Tibial artery (tissue), 4 donors: ENCODE measurements at regions not wholly inside any gene's neighbourhood (a gene's known extent, or its start where the extent isn't known, plus 50 kb on each side); places are given as distances from the start of the nearest gene placed in this dataset.

Source experiments
- DNase-seq, 2 donors: peaks; one replicate each; pipeline ENCODE4 v3.0.0-alpha.2; 2019
- H3K27ac ChIP-seq, 2 donors: fragments of 200-600 bp; sonication (generic) in 1 of 2; 1 replicate in 1 of 2; 2 replicates in 1 of 2; pipeline ENCODE4 v1.5.1; 2018 to 2019; ENCODE audit warnings: mild to moderate bottlenecking in 1 of 2
- H3K27me3 ChIP-seq, 2 donors: fragments of 200-600 bp; sonication (generic) in 1 of 2; one replicate each; pipeline versions ENCODE4 v1.5.1 to v1.6.0; 2016 to 2019
- H3K36me3 ChIP-seq, 3 donors: fragments of 200-600 bp; sonication (generic) in 2 of 3; one replicate each; pipeline ENCODE4 v1.5.1; 2016 to 2019; ENCODE audit warnings: mild to moderate bottlenecking in 2 of 3
- H3K4me1 ChIP-seq, 4 donors: fragments of 200-600 bp; sonication (generic) in 2 of 4; 1 replicate in 3 of 4; 2 replicates in 1 of 4; pipeline ENCODE4 v1.5.1; 2016 to 2019
- H3K4me3 ChIP-seq, 2 donors: fragments of 200-600 bp; sonication (generic) in 1 of 2; 1 replicate in 1 of 2; 2 replicates in 1 of 2; pipeline ENCODE4 v1.5.1; 2018 to 2019; ENCODE audit warnings: mild to moderate bottlenecking in 2 of 2
- H3K9me3 ChIP-seq, 3 donors: fragments of 200-600 bp; sonication (generic) in 1 of 3; one replicate each; pipeline ENCODE4 v1.5.1; 2016 to 2019
- intact Hi-C: fragments of 100-400 bp; cut with DNase I; formaldehyde crosslinking; loops from one replicate; pipeline ENCODE4 v1.15.0; 2023; ENCODE audit warnings: low total_unique reads
- TF ChIP-seq, protein P1 (sequence below), 2 experiments: fragments of 200-600 bp in 1 of 2; fragments of 450-650 bp in 1 of 2; IDR thresholded peaks; one replicate each; pipeline ENCODE4 v1.5.1; 2017 to 2019; ENCODE audit warnings: antibody characterized with exemption in 2 of 2, mild to moderate bottlenecking in 1 of 2, moderate library complexity in 1 of 2

DNA sequence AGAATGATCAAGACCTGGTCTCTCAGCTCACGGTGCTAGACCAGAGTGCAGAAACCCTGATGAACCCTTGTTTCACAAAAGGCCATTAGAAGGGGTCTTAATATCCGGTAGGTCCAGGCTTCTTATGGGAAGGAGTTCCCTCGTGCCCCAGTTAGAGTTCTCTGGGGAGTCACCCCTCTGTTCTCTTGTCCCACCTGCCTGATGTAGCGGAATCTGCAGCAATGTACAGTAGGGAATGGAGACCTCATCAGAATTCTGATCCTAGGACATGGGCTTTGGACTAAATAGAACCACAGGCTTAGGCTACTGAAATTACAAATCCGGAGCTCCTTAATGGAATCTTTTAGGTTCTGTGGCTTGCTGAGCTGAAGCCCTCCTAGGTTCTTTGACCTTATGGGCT lies 243.6 kb upstream of the IRX2 start:
- no peak for DNase-seq
- H3K27ac ChIP-seq = no peak overlapping the region
- TF ChIP-seq, protein P1, sequence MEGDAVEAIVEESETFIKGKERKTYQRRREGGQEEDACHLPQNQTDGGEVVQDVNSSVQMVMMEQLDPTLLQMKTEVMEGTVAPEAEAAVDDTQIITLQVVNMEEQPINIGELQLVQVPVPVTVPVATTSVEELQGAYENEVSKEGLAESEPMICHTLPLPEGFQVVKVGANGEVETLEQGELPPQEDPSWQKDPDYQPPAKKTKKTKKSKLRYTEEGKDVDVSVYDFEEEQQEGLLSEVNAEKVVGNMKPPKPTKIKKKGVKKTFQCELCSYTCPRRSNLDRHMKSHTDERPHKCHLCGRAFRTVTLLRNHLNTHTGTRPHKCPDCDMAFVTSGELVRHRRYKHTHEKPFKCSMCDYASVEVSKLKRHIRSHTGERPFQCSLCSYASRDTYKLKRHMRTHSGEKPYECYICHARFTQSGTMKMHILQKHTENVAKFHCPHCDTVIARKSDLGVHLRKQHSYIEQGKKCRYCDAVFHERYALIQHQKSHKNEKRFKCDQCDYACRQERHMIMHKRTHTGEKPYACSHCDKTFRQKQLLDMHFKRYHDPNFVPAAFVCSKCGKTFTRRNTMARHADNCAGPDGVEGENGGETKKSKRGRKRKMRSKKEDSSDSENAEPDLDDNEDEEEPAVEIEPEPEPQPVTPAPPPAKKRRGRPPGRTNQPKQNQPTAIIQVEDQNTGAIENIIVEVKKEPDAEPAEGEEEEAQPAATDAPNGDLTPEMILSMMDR (IDR thresholded peaks at IDR 0.05) = no peak
- no peaks in the 10 kb centered on the region for H3K36me3 ChIP-seq
- no peak overlapping the region for H3K4me3 ChIP-seq
- H3K4me1 ChIP-seq = no peaks in the 10 kb centered on the region
- intact Hi-C loops = no loop called here
- H3K9me3 ChIP-seq = no peaks in the 10 kb centered on the region
- no peaks in the 10 kb centered on the region for H3K27me3 ChIP-seq

DNA sequence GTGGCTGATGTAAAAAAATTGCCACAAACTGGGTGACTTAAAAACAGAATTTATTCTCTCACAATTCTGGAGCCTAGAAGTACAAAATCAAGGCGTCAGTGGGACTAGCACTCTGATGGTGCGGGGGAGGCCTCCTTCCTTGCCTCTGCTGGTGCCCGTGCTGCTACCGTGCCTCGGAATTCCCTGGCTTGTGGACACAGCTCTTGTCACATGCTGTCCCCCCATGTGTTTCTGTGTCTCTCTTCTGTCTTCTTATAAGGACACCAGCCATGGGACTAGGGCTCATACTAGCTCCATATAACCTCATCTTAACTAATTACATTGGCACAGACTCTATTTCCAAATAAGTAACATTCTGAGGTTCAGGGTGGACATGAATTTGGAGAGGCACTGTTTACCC lies 242.3 kb upstream of the IRX2 start:
- no peak overlapping the region for H3K4me3 ChIP-seq
- DNase-seq = no peak
- H3K27ac ChIP-seq = no peak overlapping the region
- no peaks in the 10 kb centered on the region for H3K4me1 ChIP-seq
- TF ChIP-seq, protein P1 (IDR thresholded peaks at IDR 0.05) = no peak
- H3K9me3 ChIP-seq = no peaks in the 10 kb centered on the region
- intact Hi-C loops = no loop called here
- no peaks in the 10 kb centered on the region for H3K36me3 ChIP-seq
- H3K27me3 ChIP-seq = no peaks in the 10 kb centered on the region

DNA sequence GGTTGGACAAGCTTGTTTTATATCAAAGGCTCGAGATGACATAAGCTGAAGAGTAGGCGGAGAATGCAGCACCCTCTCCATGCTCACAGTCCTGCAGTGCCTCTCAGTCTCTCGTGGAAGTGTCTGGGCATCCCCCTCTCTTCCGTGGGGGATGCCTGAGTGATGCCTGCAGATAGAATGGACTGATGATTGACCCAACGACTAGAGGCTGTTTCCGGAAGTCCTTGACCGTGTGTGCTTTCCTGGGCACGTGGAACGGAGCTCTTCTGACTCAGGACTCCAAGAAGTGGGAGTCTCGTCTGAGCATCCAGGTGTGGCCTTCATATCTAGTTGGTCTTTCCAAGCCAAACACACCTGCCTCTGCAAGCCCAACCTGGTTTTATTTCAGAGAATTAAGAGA lies 241.8 kb upstream of the IRX2 start:
- Histone ChIP-seq H3K36me3 (no peaks in the 10 kb centered on the region), H3K4me3 (no peak overlapping the region), H3K27me3 (no peaks in the 10 kb centered on the region), H3K4me1 (no peaks in the 10 kb centered on the region), H3K9me3 (no peaks in the 10 kb centered on the region), H3K27ac (no peak overlapping the region)
- intact Hi-C loops = no loop called here
- no peak for DNase-seq
- TF ChIP-seq, protein P1 (IDR thresholded peaks at IDR 0.05) = no peak

DNA sequence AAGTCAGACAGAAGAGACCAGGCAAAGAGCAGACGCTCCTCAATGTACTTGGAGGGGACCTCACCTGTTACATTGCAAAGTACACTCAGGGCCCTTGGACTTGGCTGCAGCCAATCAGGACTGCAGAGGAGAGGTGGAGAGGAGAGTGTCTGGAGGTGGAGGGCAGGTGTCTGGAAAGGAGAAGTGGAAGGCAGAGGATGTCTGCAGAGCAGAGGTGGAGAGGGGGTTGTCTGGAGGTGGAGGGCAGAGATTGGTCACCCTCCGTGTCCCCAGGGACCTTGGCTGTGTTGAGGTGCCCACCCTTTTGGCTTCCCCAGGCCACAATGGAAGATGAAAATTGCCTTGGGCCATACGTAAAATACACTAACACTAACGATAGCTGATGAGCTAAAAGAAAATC lies 241.3 kb upstream of the IRX2 start:
- no peak for DNase-seq
- no peaks in the 10 kb centered on the region for H3K4me1 ChIP-seq
- H3K36me3 ChIP-seq = no peaks in the 10 kb centered on the region
- no peaks in the 10 kb centered on the region for H3K9me3 ChIP-seq
- TF ChIP-seq, protein P1 (IDR thresholded peaks at IDR 0.05) = no peak
- no peak overlapping the region for H3K27ac ChIP-seq
- intact Hi-C loops = no loop called here
- no peaks in the 10 kb centered on the region for H3K27me3 ChIP-seq
- no peak overlapping the region for H3K4me3 ChIP-seq

DNA sequence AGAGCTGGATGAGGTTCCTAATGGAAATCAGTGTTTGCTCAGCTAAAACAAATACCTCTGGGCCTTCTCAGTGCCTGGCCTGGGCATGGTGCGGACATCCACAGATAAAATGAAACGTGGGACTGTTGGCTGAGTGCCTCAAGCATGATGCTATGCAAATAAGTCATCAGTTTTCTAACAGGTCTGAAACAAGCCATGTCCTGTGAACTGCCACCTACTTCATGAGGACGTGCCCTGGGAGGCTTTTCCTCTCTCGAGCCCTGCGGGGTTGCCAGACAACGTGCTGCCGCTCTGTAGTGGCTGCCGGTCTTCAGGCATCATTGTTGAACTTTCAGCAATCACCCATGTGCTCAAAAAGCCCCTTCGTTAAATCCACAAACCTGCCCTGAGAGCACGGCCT lies 240.4 kb upstream of the IRX2 start:
- DNase-seq = no peak
- no peaks in the 10 kb centered on the region for H3K36me3 ChIP-seq
- intact Hi-C loops = no loop called here
- no peak overlapping the region for H3K27ac ChIP-seq
- no peak overlapping the region for H3K4me3 ChIP-seq
- TF ChIP-seq, protein P1 (IDR thresholded peaks at IDR 0.05) = no peak
- H3K4me1 ChIP-seq = no peaks in the 10 kb centered on the region
- H3K9me3 ChIP-seq = no peaks in the 10 kb centered on the region
- H3K27me3 ChIP-seq = no peaks in the 10 kb centered on the region

DNA sequence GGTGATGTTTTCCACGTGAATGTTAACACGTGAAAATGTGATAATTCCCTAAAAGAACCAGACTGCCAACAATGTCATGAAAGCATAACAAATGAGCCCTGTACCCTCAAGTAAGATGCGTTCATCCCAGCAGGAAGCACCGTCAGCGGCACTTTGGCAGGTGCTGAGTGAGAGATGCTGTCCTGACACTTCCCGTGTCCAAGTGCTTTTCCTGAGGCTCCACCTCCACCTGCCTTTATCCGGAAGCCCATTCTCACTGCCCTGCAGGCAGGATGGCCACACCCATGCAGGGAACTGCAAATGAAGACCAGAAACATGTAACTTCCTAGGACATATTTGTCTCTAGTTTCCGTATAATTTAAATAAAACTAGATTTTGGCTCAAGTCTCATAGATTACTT lies 238.0 kb upstream of the IRX2 start:
- Histone ChIP-seq H3K27me3 (no peaks in the 10 kb centered on the region), H3K27ac (no peak overlapping the region), H3K4me1 (no peaks in the 10 kb centered on the region), H3K9me3 (no peaks in the 10 kb centered on the region), H3K4me3 (no peak overlapping the region), H3K36me3 (no peaks in the 10 kb centered on the region)
- TF ChIP-seq, protein P1 (IDR thresholded peaks at IDR 0.05) = no peak
- intact Hi-C loops = no loop called here
- no peak for DNase-seq
